Fibroblast of mammary gland (primary cell): ENCODE measurements at regions not wholly inside any gene's neighbourhood (a gene's known extent, or its start where the extent isn't known, plus 50 kb on each side); places are given as distances from the start of the nearest gene placed in this dataset.
A peak's percentile ranks its signal among the peaks of the same experiment; 100 is the strongest.

Source experiments
- DNase-seq: peaks from one replicate; pipeline ENCODE4 v3.0.0-alpha.2; 2010; ENCODE audit warnings: low read depth
- H3K4me3 ChIP-seq: 2 replicates; pipeline ENCODE4 v1.5.1; 2011; ENCODE audit warnings: low read depth, mild to moderate bottlenecking, low read length, moderate library complexity; ENCODE audit not compliant: control insufficient read depth
- CTCF ChIP-seq: conservative IDR thresholded peaks from 2 replicates; pipeline ENCODE4 v1.5.1; 2011; ENCODE audit warnings: low read depth, low read length, inconsistent platforms; ENCODE audit not compliant: control insufficient read depth, insufficient read depth

DNA sequence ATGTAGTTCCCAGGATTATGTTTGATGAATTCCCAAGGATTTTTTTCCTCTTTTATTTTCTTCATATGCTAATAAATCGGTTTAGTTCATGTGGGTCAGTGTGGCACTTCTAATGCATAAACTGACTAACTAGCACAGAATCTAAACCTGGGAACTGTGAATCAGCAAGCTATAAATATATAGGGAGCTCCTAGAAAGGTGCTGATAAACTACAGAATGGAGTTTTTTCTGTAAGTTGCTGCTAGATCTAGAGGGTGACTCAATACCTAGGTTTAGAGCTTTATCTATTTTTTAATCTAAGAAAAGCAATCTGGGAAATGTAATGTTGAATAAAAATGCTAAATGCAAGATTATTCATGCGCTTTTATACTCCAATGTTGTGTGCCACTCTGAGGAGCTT, 118.8 kb upstream of the PTCHD4 start:
- no peak overlapping the region for H3K4me3 ChIP-seq
- DNase-seq: no peak
- TF ChIP-seq CTCF: no peak

- no peak overlapping the region for H3K4me3 ChIP-seq
- TF ChIP-seq CTCF: no peak
- peak; percentile 42 for DNase-seq
Measured at GRCh38 chr6:48222241-48222640, 111.2 kb upstream of the PTCHD4 start.

- TF ChIP-seq CTCF: no peak
- DNase-seq: no peak
- no peak overlapping the region for H3K4me3 ChIP-seq
Measured at GRCh38 chr6:48213076-48213788, 102.2 kb upstream of the PTCHD4 start.

GRCh38 chr6:48212501-48212900, 101.5 kb upstream of the PTCHD4 start:
- H3K4me3 ChIP-seq: no peak overlapping the region
- TF ChIP-seq CTCF: no peak
- no peak for DNase-seq

DNA sequence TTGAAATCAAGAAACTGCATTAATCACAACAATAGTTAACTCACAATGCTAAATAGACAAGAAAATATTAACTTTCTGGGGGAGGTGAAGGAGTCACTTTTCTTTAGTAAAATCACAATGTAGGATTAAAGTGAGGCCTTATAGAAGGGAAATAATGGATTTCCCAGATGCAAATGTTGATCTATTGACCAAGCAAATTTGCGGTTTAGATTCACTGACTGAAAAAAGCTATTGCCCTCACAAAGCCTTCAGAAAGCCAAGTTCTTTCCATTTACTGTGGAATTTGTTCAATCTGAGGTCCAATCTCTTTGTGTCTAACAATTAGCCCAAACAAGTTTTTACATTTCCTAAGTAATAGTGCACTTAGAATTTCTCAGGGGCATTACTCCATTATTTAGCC, 95.1 kb upstream of the PTCHD4 start:
- DNase-seq: no peak
- H3K4me3 ChIP-seq: no peak overlapping the region
- TF ChIP-seq CTCF: no peak

- no peak for TF ChIP-seq CTCF
- no peak overlapping the region for H3K4me3 ChIP-seq
- no peak for DNase-seq
Measured at GRCh38 chr6:48200869-48201390, 89.9 kb upstream of the PTCHD4 start.
